ENCODE measurements at regions not wholly inside any gene's neighbourhood (a gene's known extent, or its start where the extent isn't known, plus 50 kb on each side); places are given as distances from the start of the nearest gene placed in this dataset.
"Not testable (repeated sequence)": the region's sequence is repeated elsewhere in the genome, so short reads cannot be mapped to it uniquely, and the experiment has no call there.

DNA sequence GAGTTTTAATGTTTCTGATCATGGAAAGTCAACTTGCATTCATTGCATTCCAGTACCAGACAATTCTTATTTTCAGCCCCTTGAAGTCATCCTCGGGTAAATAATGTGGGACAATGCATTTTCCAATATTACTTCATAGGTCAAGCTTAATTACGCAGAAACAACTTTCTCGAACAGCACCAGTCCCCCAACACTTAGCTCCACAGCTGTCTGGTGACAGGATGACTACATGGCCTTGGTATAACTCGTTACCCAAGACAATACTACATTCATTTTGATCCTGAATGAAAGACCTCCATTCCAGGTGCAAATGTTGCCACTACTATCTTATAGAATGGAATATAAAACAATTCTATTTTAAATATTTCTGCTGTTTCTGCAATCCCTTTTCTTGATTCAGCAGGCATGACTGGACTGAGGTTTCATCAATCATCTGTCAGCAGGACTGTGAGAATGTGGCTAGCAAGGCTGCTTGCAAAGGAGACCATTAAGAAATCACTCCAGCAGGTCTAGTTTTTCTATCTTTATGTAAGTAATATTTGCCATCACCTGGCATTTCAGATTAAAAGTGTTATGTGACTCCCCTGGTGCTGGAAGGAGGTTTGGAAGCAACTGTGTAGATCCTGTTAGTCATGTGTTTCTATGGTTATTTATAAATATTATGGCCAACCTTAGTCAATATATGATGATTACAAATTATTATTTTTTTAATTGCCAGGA lies 147.9 kb downstream of the HAO1 start:
- Histone ChIP-seq H3K9me3 (no peaks in the 10 kb centered on the region), H3K27me3 (no peaks in the 10 kb centered on the region), H3K4me3 (no peak overlapping the region), H3K36me3 (no peaks in the 10 kb centered on the region), H3K4me1 (no peaks in the 10 kb centered on the region), H3K27ac (no peak overlapping the region)
- TF ChIP-seq, protein P1, sequence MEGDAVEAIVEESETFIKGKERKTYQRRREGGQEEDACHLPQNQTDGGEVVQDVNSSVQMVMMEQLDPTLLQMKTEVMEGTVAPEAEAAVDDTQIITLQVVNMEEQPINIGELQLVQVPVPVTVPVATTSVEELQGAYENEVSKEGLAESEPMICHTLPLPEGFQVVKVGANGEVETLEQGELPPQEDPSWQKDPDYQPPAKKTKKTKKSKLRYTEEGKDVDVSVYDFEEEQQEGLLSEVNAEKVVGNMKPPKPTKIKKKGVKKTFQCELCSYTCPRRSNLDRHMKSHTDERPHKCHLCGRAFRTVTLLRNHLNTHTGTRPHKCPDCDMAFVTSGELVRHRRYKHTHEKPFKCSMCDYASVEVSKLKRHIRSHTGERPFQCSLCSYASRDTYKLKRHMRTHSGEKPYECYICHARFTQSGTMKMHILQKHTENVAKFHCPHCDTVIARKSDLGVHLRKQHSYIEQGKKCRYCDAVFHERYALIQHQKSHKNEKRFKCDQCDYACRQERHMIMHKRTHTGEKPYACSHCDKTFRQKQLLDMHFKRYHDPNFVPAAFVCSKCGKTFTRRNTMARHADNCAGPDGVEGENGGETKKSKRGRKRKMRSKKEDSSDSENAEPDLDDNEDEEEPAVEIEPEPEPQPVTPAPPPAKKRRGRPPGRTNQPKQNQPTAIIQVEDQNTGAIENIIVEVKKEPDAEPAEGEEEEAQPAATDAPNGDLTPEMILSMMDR (IDR thresholded peaks at IDR 0.05) = no peak
- DNase-seq = no peak
- intact Hi-C loops (cut with DNase I; ENCODE audit: low total_unique reads) = no loop called here

DNA sequence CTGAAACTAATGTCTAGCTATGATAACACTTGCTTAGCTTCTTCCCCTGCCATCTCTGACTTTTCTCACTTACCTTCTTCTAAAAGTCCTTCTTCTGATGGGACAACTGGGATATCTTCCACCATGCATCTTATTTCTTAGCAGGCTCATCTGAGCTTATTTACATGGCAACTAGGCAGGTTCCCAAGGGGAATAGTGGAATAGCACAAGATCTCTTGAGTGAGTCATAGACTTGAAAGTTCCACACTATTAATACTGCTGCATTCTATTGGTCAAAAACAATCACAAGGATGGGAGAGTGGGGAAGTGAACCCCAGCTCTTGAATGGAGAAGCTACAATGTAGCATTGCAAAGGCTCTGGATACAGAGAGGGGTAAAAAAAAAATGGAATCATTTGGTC lies 142.1 kb downstream of the HAO1 start:
- no peaks in the 10 kb centered on the region for H3K36me3 ChIP-seq
- DNase-seq = no peak
- no peak overlapping the region for H3K4me3 ChIP-seq
- H3K27ac ChIP-seq = no peak overlapping the region
- H3K9me3 ChIP-seq = no peaks in the 10 kb centered on the region
- H3K4me1 ChIP-seq = no peaks in the 10 kb centered on the region
- TF ChIP-seq, protein P1 (IDR thresholded peaks at IDR 0.05) = no peak
- no peaks in the 10 kb centered on the region for H3K27me3 ChIP-seq
- intact Hi-C loops (cut with DNase I; ENCODE audit: low total_unique reads) = no loop called here

DNA sequence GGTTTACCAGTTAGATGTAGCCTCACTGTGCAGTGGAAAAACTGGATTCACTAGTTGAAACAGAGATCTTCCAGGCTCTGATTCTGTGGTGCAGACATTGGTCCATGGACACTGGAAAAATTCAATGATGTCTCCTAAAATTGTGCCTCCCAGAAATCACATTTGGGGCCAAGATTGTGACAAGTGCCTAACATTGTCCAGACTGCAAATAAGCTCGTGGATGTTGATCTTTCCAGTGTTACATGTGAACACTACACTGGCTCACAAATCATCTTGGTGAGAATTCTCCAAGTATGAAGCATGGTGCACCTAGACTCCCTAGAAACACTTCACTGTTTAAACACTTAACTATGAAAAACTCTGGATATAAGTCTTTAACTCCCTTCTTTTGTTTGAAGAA lies 140.4 kb downstream of the HAO1 start:
- H3K4me1 ChIP-seq = no peaks in the 10 kb centered on the region
- TF ChIP-seq, protein P1 (IDR thresholded peaks at IDR 0.05) = no peak
- H3K27me3 ChIP-seq = no peaks in the 10 kb centered on the region
- no peaks in the 10 kb centered on the region for H3K9me3 ChIP-seq
- H3K27ac ChIP-seq = no peak overlapping the region
- intact Hi-C loops (cut with DNase I; ENCODE audit: low total_unique reads) = no loop called here
- no peak overlapping the region for H3K4me3 ChIP-seq
- no peak for DNase-seq
- no peaks in the 10 kb centered on the region for H3K36me3 ChIP-seq

DNA sequence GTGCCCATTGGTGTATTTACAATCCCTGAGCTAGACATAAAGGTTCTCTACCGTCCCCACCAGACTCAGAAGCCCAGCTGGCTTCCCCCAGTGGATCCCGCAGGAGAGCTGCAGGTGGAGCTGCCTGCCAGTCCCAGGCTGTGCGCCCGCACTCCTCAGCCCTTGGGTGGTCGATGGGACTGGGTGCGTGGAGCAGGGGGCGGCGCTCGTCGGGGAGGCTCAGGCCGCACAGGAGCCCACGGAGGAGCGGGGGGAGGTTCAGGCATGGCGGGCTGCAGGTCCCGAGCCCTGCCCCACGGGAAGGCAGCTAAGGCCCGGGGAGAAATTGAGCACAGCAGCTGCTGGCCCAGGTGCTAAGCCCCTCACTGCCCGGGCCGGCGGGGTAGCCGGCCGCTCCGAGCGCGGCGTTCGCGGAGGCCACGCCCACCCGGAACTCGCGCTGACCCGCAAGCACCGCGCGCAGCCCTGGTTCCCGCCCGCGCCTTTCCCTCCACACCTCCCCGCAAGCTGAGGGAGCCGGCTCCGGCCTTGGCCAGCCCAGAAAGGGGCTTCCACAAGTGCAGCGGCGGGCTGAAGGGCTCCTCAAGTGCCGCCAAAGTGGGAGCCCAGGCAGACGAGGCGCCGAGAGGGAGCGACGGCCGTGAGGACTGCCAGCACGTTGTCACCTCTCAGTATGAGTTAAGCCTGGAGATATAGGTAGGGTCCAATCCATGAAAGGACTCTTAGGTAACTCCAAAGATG lies 136.7 kb downstream of the HAO1 start:
- H3K36me3 ChIP-seq; H3K9me3 ChIP-seq; intact Hi-C loops (cut with DNase I; ENCODE audit: low total_unique reads); H3K4me1 ChIP-seq; DNase-seq; H3K27me3 ChIP-seq; H3K27ac ChIP-seq: not testable (repeated sequence)
- H3K4me3 ChIP-seq = peak overlapping the region in 1 of 2 donors; percentile 10

DNA sequence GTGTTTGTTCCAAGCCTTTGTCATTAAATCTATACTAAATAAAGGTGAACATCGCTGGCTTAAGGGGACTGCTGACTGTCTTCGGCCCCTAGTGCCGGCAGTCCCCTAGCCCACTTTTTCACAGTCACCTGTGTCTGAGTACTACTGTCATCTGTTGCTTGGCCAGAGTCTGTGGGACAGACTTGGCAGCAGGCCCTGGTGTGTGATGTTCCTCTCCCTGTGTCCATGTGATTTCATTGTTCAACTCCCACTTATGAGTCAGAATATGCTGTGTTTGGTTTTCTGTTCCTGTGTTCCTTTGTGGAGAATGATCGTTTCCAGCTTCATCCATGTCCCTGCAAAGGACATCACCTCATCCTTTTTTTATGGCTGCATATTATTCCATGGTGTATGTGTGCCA lies 133.4 kb downstream of the HAO1 start:
- TF ChIP-seq, protein P1 (IDR thresholded peaks at IDR 0.05) = no peak
- no peak overlapping the region for H3K27ac ChIP-seq
- no peak for DNase-seq
- H3K9me3 ChIP-seq = peaks cover 0 to 7% (median 2%) of the 10 kb centered on the region in 3 donors
- no peak overlapping the region for H3K4me3 ChIP-seq
- no peaks in the 10 kb centered on the region for H3K36me3 ChIP-seq
- intact Hi-C loops (cut with DNase I; ENCODE audit: low total_unique reads) = no loop called here
- H3K27me3 ChIP-seq = no peaks in the 10 kb centered on the region
- no peaks in the 10 kb centered on the region for H3K4me1 ChIP-seq

DNA sequence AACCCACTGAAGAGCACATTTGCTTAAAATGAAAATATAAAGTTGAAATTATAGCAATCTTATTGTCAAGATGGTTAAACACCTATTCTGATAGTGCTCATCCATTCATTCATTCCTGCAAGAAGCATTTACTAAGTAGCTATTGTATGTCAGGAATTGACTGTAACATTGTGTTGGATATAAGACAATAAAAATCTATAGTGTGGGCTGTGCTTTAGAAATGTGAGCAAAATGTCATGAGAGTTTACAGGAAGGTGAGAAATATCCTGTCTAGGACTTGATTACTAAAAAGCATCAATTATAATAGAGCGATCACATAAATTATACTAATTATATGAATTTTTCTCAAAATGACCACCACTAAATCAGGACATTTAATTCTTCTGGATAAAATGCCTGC lies 123.0 kb downstream of the HAO1 start:
- TF ChIP-seq, protein P1 (IDR thresholded peaks at IDR 0.05) = no peak
- DNase-seq = no peak

More for the DNA sequence above, 123.0 kb downstream of the HAO1 start:
- H3K4me1 ChIP-seq = no peaks in the 10 kb centered on the region
- H3K27ac ChIP-seq = no peak overlapping the region
- H3K9me3 ChIP-seq = peaks cover 0 to 3% (median 0%) of the 10 kb centered on the region in 3 donors
- no peaks in the 10 kb centered on the region for H3K27me3 ChIP-seq
- no peaks in the 10 kb centered on the region for H3K36me3 ChIP-seq
- H3K4me3 ChIP-seq = no peak overlapping the region
- intact Hi-C loops (cut with DNase I; ENCODE audit: low total_unique reads) = no loop called here

Data from tibial artery (tissue), 4 donors.